Activated CD4-positive, alpha-beta memory T cell treated with anti-CD3 and anti-CD28 coated beads, Interleukin-2, amount 10 ng/mL, durations not matched to agents 7 days and 5 days (primary cell): ENCODE measurements at regions not wholly inside any gene's neighbourhood (a gene's known extent, or its start where the extent isn't known, plus 50 kb on each side); places are given as distances from the start of the nearest gene placed in this dataset.
A peak's percentile ranks its signal among the peaks of the same experiment; 100 is the strongest.
"Not testable (repeated sequence)": the region's sequence is repeated elsewhere in the genome, so short reads cannot be mapped to it uniquely, and the experiment has no call there.

ENCODE experiments used
- CTCF ChIA-PET: fragments of 350-600 bp; sonication (Branson Sonifier 250); formaldehyde crosslinking; loops from one replicate; lab custom pipeline; 2021; ENCODE audit warnings: antibody characterized with exemption, inconsistent platforms; lab: Charles Lee
- POLR2A ChIA-PET: fragments of 350-600 bp; sonication (Branson Sonifier 250); formaldehyde crosslinking; loops from one replicate; lab custom pipeline; 2021; ENCODE audit warnings: antibody characterized with exemption; lab: Charles Lee
- DNase-seq: peaks from one replicate; pipeline ENCODE4 v3.0.0-alpha.2; 2020
- H3K27ac Mint-ChIP-seq: one replicate; pipeline ENCODE4 v1.8.0; 2021; ENCODE audit warnings: mild to moderate bottlenecking, mixed read lengths
- H3K27me3 Mint-ChIP-seq: one replicate; pipeline ENCODE4 v1.8.0; 2021; ENCODE audit warnings: mixed read lengths
- H3K36me3 Mint-ChIP-seq: one replicate; pipeline ENCODE4 v1.8.0; 2021; ENCODE audit warnings: low read depth, mixed read lengths
- H3K4me1 Mint-ChIP-seq: one replicate; pipeline ENCODE4 v1.8.0; 2021; ENCODE audit warnings: mixed read lengths
- H3K4me3 Mint-ChIP-seq: one replicate; pipeline ENCODE4 v1.8.0; 2021; ENCODE audit warnings: mild to moderate bottlenecking, mixed read lengths
- H3K9me3 Mint-ChIP-seq: one replicate; pipeline ENCODE4 v1.8.0; 2021; ENCODE audit warnings: mixed read lengths

DNA sequence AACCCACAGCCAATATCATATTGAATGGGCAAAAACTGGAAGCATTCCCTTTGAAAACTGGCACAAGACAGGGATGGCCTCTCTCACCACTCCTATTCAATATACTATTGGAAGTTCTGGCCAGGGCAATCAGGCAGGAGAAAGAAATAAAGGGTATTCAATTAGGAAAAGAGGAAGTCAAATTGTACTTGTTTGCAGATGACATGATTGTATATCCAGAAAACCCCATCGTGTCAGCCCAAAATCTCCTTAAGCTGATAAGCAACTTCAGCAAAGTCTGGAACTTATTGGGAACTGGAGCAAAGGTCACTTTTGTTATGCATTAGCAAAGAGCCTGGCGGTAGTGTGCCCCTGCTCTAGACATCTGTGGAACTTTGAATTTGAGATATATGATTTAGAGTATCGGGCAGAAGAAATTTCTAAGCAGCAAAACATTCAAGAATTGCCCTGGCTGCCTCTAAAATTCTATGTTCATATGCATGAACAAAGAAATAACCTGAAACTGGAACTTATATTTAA, 53.4 kb upstream of the PSMA1 start:
- Mint-ChIP-seq H3K9me3 (peaks cover 45% of the 10 kb centered on the region), H3K4me1 (peaks cover 48% of the 10 kb centered on the region), H3K36me3 (peaks cover 87% of the 10 kb centered on the region)
- H3K27me3 Mint-ChIP-seq, H3K27ac Mint-ChIP-seq, POLR2A ChIA-PET, H3K4me3 Mint-ChIP-seq, DNase-seq, CTCF ChIA-PET: not testable (repeated sequence)

- H3K9me3 Mint-ChIP-seq: peaks cover 29% of the 10 kb centered on the region
- peaks cover 69% of the 10 kb centered on the region for H3K36me3 Mint-ChIP-seq
- ChIA-PET CTCF (interaction anchor here (1.2 to 2.9 kb wide), 3 partner anchors 19 to 71 kb away, joined by 5 to 12 read pairs (median 5); no protein-coding TSS in a partner anchor), POLR2A (interaction anchor here (1.9 to 3.5 kb wide), 7 partner anchors 10 to 314 kb away, joined by 15 to 143 read pairs (median 33); partner anchors contain the start of genes CYP2R1, PDE3B and PSMA1)
- H3K27me3 Mint-ChIP-seq: no peaks in the 10 kb centered on the region
- peak overlapping the region; percentile 91 for H3K27ac Mint-ChIP-seq
- H3K4me1 Mint-ChIP-seq: peaks cover 42% of the 10 kb centered on the region
- H3K4me3 Mint-ChIP-seq: no peak overlapping the region
- no peak for DNase-seq
These were observed 57.1 kb upstream of the PSMA1 start for GRCh38 chr11:14577292-14577691.

- H3K4me1 Mint-ChIP-seq: peaks cover 41% of the 10 kb centered on the region
- peak overlapping the region; percentile 91 for H3K27ac Mint-ChIP-seq
- H3K36me3 Mint-ChIP-seq: peaks cover 65% of the 10 kb centered on the region
- H3K4me3 Mint-ChIP-seq: peak overlapping the region; percentile 42
- DNase-seq: peak; percentile 38
- H3K9me3 Mint-ChIP-seq: peaks cover 27% of the 10 kb centered on the region
- H3K27me3 Mint-ChIP-seq: no peaks in the 10 kb centered on the region
- POLR2A ChIA-PET: interaction anchor here (0.6 to 3.5 kb wide), 32 partner anchors 10 to 1115 kb away, joined by 3 to 143 read pairs (median 5); partner anchors contain the start of genes BTBD10, COPB1, CYP2R1 and PDE3B
- CTCF ChIA-PET: interaction anchor here (0.7 to 2.9 kb wide), 20 partner anchors 10 to 330 kb away, joined by 3 to 24 read pairs (median 4); partner anchors contain the start of gene PDE3B
These were observed 57.8 kb upstream of the PSMA1 start for GRCh38 chr11:14577835-14578529.

- Mint-ChIP-seq H3K4me1 (peaks cover 43% of the 10 kb centered on the region), H3K36me3 (peaks cover 65% of the 10 kb centered on the region), H3K27me3 (no peaks in the 10 kb centered on the region), H3K4me3 (peak overlapping the region; percentile 42), H3K27ac (peak overlapping the region; percentile 91), H3K9me3 (peaks cover 29% of the 10 kb centered on the region)
- CTCF ChIA-PET: interaction anchor here (0.7 to 2.9 kb wide), 18 partner anchors 10 to 329 kb away, joined by 3 to 24 read pairs (median 4); partner anchors contain the start of gene PDE3B
- peak; percentile 74 for DNase-seq
- POLR2A ChIA-PET: interaction anchor here (0.6 to 3.5 kb wide), 35 partner anchors 11 to 1115 kb away, joined by 3 to 143 read pairs (median 5); partner anchors contain the start of genes BTBD10, COPB1, CYP2R1 and PDE3B
These were observed 58.4 kb upstream of the PSMA1 start for GRCh38 chr11:14578541-14578956.

DNA sequence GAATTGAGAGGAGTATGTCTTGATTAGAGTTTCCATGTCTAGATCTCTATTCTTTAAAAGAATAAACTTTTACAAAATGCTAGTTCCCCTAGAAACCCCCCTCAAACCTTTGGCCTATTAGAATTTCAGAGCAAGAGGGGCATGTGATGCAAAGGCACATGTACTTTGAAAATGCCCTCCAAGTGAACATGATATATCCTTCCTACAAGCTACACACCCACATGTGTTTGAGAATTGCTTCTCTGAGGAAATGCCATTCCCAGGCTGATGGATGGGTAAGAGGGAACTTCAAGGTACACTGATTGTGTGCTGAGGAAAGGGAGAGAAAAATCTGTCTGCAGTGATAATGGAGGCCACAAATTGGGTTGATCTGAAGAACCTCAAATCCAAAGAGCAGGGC, 59.5 kb upstream of the PSMA1 start:
- ChIA-PET CTCF (interaction anchor here (1.6 to 2.9 kb wide), 4 partner anchors 35 to 328 kb away, joined by 4 to 24 read pairs (median 14); partner anchors contain the start of gene PDE3B), POLR2A (interaction anchor here (1.6 to 3.5 kb wide), 9 partner anchors 21 to 312 kb away, joined by 4 to 143 read pairs (median 23); partner anchors contain the start of genes CYP2R1, PDE3B and PSMA1)
- Mint-ChIP-seq H3K9me3 (peaks cover 27% of the 10 kb centered on the region), H3K27me3 (no peaks in the 10 kb centered on the region), H3K36me3 (peaks cover 62% of the 10 kb centered on the region), H3K4me3 (no peak overlapping the region), H3K27ac (peak overlapping the region; percentile 3), H3K4me1 (peaks cover 43% of the 10 kb centered on the region)
- DNase-seq: no peak

- no peak overlapping the region for H3K4me3 Mint-ChIP-seq
- CTCF ChIA-PET: no interaction called here
- peaks cover 13% of the 10 kb centered on the region for H3K9me3 Mint-ChIP-seq
- no peaks in the 10 kb centered on the region for H3K27me3 Mint-ChIP-seq
- no peak overlapping the region for H3K27ac Mint-ChIP-seq
- H3K4me1 Mint-ChIP-seq: peaks cover 31% of the 10 kb centered on the region
- POLR2A ChIA-PET: no interaction called here
- no peak for DNase-seq
- H3K36me3 Mint-ChIP-seq: peaks cover 48% of the 10 kb centered on the region
These were observed 60.8 kb upstream of the PDE3B start for GRCh38 chr11:14582793-14583192.

- Mint-ChIP-seq H3K27me3 (no peaks in the 10 kb centered on the region), H3K4me1 (peaks cover 25% of the 10 kb centered on the region), H3K9me3 (peaks cover 13% of the 10 kb centered on the region), H3K36me3 (peaks cover 54% of the 10 kb centered on the region), H3K4me3 (no peak overlapping the region), H3K27ac (no peak overlapping the region)
- no peak for DNase-seq
- POLR2A ChIA-PET: interaction anchor here (0.6 kb wide), 1 partner anchor 15 kb away, joined by 3 read pairs; no protein-coding TSS in a partner anchor
- CTCF ChIA-PET: no interaction called here
These were observed 60.2 kb upstream of the PDE3B start for GRCh38 chr11:14583252-14584034.

- ChIA-PET POLR2A (interaction anchor here (0.6 kb wide), 1 partner anchor 14 kb away, joined by 3 read pairs; no protein-coding TSS in a partner anchor), CTCF (interaction anchor here (1.8 kb wide), 1 partner anchor 324 kb away, joined by 6 read pairs; no protein-coding TSS in a partner anchor)
- peaks cover 13% of the 10 kb centered on the region for H3K9me3 Mint-ChIP-seq
- H3K27ac Mint-ChIP-seq: no peak overlapping the region
- no peak overlapping the region for H3K4me3 Mint-ChIP-seq
- H3K27me3 Mint-ChIP-seq: no peaks in the 10 kb centered on the region
- peaks cover 54% of the 10 kb centered on the region for H3K36me3 Mint-ChIP-seq
- H3K4me1 Mint-ChIP-seq: peaks cover 20% of the 10 kb centered on the region
- no peak for DNase-seq
These were observed 59.6 kb upstream of the PDE3B start for GRCh38 chr11:14584035-14584363.

DNA sequence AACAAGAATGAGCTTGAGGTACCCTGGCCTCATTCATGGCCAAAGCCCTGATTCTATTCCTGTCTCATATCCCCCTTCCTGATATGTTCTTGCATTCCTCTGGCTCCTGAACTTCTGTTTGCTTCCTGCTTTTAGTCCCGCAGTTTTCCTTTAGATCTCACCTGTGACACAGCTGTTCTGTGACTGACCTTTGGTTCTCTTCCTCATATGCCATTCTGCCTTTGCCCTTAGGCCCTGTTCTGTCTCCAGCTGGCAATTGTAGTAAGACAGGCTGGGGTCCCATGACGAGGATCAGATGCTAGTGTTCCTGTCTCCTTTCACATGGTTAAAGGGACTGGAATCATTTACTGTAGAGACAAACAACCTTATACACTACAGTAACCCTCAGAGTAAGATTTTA, 59.0 kb upstream of the PDE3B start:
- Mint-ChIP-seq H3K9me3 (peaks cover 13% of the 10 kb centered on the region), H3K4me1 (peaks cover 16% of the 10 kb centered on the region), H3K27me3 (no peaks in the 10 kb centered on the region), H3K27ac (no peak overlapping the region), H3K4me3 (no peak overlapping the region), H3K36me3 (peaks cover 57% of the 10 kb centered on the region)
- POLR2A ChIA-PET: interaction anchor here (0.6 kb wide), 1 partner anchor 14 kb away, joined by 3 read pairs; no protein-coding TSS in a partner anchor
- CTCF ChIA-PET: interaction anchor here (1.8 kb wide), 1 partner anchor 323 kb away, joined by 6 read pairs; no protein-coding TSS in a partner anchor
- no peak for DNase-seq

GRCh38 chr11:14585438-14585837, 58.2 kb upstream of the PDE3B start:
- peaks cover 12% of the 10 kb centered on the region for H3K9me3 Mint-ChIP-seq
- peaks cover 16% of the 10 kb centered on the region for H3K4me1 Mint-ChIP-seq
- H3K36me3 Mint-ChIP-seq: peaks cover 57% of the 10 kb centered on the region
- no peaks in the 10 kb centered on the region for H3K27me3 Mint-ChIP-seq
- no peak overlapping the region for H3K4me3 Mint-ChIP-seq
- ChIA-PET CTCF (interaction anchor here (0.6 to 1.8 kb wide), 2 partner anchors 108 to 322 kb away, joined by 4 to 6 read pairs; no protein-coding TSS in a partner anchor), POLR2A (no interaction called here)
- DNase-seq: no peak
- H3K27ac Mint-ChIP-seq: no peak overlapping the region

DNA sequence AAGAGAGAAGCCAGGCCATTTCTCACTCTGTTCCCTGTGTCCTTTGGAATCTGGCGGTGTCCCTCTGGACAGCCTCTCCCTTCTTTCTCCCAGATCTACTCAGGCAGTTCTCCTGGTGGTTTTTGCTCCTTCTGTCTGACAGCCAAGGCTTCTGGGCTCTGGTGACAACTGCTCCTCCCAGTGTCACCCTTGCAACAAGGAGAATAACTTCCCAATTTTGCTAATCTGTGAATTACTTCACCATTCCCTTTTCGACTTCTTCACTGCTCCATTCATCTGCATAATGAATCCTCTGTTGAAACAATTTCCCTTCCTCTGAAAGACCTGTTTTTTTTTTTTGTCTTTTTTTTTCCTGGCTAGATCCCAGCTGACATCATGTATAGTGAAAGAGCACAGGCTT, 56.3 kb upstream of the PDE3B start:
- Mint-ChIP-seq H3K27me3 (no peaks in the 10 kb centered on the region), H3K9me3 (peaks cover 13% of the 10 kb centered on the region), H3K4me3 (no peak overlapping the region), H3K36me3 (peaks cover 62% of the 10 kb centered on the region), H3K27ac (no peak overlapping the region), H3K4me1 (peaks cover 16% of the 10 kb centered on the region)
- POLR2A ChIA-PET: no interaction called here
- no peak for DNase-seq
- CTCF ChIA-PET: no interaction called here

GRCh38 chr11:14588681-14589080, 54.9 kb upstream of the PDE3B start:
- peaks cover 13% of the 10 kb centered on the region for H3K4me1 Mint-ChIP-seq
- peaks cover 10% of the 10 kb centered on the region for H3K9me3 Mint-ChIP-seq
- DNase-seq: no peak
- H3K27ac Mint-ChIP-seq: no peak overlapping the region
- H3K4me3 Mint-ChIP-seq: no peak overlapping the region
- ChIA-PET POLR2A (no interaction called here), CTCF (no interaction called here)
- H3K36me3 Mint-ChIP-seq: peaks cover 58% of the 10 kb centered on the region
- H3K27me3 Mint-ChIP-seq: no peaks in the 10 kb centered on the region
